NCI-H2029 (cell line): ENCODE measurements at regions not wholly inside any gene's neighbourhood (a gene's known extent, or its start where the extent isn't known, plus 50 kb on each side); places are given as distances from the start of the nearest gene placed in this dataset.

Source experiments
- DNase-seq: peaks from one replicate; lab custom pipeline; 2025; lab: John Stamatoyannopoulos, UW

GRCh38 chr11:93248602-93249001 lies 50.8 kb upstream of the SLC36A4 start:
- DNase-seq = no peak

- no peak for DNase-seq
These were observed 51.8 kb upstream of the SLC36A4 start for GRCh38 chr11:93249459-93250220.

GRCh38 chr11:93250326-93250725 lies 52.5 kb upstream of the SLC36A4 start:
- no peak for DNase-seq

- no peak for DNase-seq
These were observed 54.1 kb upstream of the SLC36A4 start for GRCh38 chr11:93251922-93252321.

- DNase-seq = no peak
These were observed 55.3 kb upstream of the SLC36A4 start for GRCh38 chr11:93253111-93253510.

GRCh38 chr11:93256623-93257022 lies 58.8 kb upstream of the SLC36A4 start:
- DNase-seq = no peak

GRCh38 chr11:93267383-93267782 lies 63.2 kb upstream of the DEUP1 start:
- DNase-seq = no peak

- no peak for DNase-seq
These were observed 62.1 kb upstream of the DEUP1 start for GRCh38 chr11:93268287-93269040.

- DNase-seq = no peak
These were observed 58.9 kb upstream of the DEUP1 start for GRCh38 chr11:93271596-93271995.

- no peak for DNase-seq
These were observed 55.7 kb upstream of the DEUP1 start for GRCh38 chr11:93274851-93275250.

- no peak for DNase-seq
These were observed 51.6 kb upstream of the DEUP1 start for GRCh38 chr11:93278976-93279375.

- peak; percentile 64 for DNase-seq
These were observed 50.6 kb upstream of the DEUP1 start for GRCh38 chr11:93279851-93280347.
